Astrocyte of the cerebellum (primary cell): ENCODE measurements at regions not wholly inside any gene's neighbourhood (a gene's known extent, or its start where the extent isn't known, plus 50 kb on each side); places are given as distances from the start of the nearest gene placed in this dataset.

Experiments used
- DNase-seq: peaks from one replicate; pipeline ENCODE4 v3.0.0-alpha.2; 2011; ENCODE audit warnings: low read depth
- H3K4me3 ChIP-seq: 2 replicates; pipeline ENCODE4 v1.5.1; 2011; ENCODE audit warnings: mild to moderate bottlenecking, low read depth, low read length, moderate library complexity
- in situ Hi-C: cut with HindIII; loops from 2 replicates; pipeline ENCODE4 v1.10.0; 2017; ENCODE audit warnings: low sequenced_read_pairs
- TF ChIP-seq, protein P1 (sequence below): IDR thresholded peaks from 2 replicates; pipeline ENCODE4 v1.5.1; 2012; ENCODE audit warnings: low read length, low read depth, moderate library complexity, mild to moderate bottlenecking; ENCODE audit errors: missing control alignments

DNA sequence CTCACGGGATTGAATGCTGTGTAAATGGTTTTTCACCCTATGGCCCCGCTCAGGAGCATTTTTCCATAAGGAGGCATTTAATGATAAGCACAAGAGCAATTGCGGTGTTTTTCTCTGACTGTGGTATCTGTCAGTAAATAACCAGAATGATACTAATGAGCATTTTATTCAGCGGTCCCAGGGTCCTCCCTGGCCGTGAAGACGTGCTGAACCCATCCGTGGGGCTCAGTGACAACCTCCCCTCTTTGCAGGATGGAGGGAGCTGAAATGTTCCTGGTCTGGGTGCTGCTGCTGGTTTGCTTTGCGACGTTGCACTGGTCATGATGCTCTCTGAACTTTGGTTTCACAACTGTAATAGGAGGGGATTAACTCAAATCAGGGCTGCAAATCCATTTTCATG, 625.6 kb downstream of the AACS start:
- in situ Hi-C loops = no loop called here
- TF ChIP-seq, protein P1, sequence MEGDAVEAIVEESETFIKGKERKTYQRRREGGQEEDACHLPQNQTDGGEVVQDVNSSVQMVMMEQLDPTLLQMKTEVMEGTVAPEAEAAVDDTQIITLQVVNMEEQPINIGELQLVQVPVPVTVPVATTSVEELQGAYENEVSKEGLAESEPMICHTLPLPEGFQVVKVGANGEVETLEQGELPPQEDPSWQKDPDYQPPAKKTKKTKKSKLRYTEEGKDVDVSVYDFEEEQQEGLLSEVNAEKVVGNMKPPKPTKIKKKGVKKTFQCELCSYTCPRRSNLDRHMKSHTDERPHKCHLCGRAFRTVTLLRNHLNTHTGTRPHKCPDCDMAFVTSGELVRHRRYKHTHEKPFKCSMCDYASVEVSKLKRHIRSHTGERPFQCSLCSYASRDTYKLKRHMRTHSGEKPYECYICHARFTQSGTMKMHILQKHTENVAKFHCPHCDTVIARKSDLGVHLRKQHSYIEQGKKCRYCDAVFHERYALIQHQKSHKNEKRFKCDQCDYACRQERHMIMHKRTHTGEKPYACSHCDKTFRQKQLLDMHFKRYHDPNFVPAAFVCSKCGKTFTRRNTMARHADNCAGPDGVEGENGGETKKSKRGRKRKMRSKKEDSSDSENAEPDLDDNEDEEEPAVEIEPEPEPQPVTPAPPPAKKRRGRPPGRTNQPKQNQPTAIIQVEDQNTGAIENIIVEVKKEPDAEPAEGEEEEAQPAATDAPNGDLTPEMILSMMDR = no peak
- DNase-seq = no peak
- no peak overlapping the region for H3K4me3 ChIP-seq

DNA sequence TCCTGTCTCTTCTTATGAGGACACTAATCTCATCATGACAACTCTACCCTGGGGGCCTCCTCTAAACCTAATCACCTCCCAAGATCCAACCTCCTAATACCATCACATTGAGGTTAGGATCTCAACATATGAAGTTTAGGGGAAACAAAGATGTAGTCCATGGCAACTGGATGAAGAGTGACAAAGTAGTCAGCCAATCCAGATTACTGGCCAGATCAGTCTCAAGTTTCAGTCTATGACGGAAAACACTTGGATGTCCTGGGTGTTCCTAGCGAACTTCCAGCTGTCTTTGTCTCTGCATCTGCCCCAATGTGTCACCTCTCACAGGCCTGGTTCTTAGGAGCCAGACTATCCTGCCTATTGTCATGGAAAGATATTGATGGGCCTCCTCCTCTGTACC, 630.8 kb downstream of the AACS start:
- H3K4me3 ChIP-seq = no peak overlapping the region
- no peak for DNase-seq
- in situ Hi-C loops = no loop called here
- TF ChIP-seq, protein P1 = no peak

DNA sequence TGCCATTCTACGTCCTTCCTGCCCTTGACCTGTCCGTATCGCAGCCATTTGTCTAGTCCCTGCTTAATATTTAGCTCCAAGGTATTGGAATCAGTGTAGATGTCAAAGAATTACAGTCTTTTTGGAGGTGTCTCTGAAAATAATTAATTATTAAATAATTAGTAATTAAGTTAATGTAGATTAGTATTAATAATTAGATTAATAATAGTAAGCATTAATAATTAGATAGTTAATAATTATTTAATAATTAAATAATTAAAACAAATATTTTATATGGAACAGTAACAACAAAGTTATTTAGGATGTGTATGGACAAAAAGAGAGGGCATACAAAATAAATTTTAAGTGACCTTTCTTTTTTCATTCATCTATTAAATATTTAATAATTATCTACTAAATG, 639.6 kb downstream of the AACS start:
- H3K4me3 ChIP-seq = no peak overlapping the region
- DNase-seq = no peak
- TF ChIP-seq, protein P1 = no peak
- in situ Hi-C loops = no loop called here

DNA sequence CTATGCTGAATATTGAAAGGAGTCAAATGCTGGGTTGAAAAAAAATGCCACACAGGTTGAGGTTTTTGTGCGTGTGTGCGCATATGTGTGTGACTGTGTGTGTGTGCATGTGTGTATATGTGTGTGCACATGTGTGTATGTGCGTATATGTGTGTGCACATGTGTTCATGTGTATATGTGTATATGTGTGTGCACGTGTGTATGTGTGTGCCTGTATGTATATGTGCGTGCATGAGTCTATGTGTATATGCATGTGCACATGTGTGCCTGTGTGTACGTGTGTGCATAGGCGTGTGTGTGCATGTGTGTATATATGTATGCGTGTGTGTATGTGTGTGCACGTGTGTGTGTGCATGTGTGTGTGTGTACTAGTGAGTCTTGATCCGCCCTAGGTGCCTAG, 655.7 kb downstream of the AACS start:
- no peak overlapping the region for H3K4me3 ChIP-seq
- in situ Hi-C loops = no loop called here
- DNase-seq = no peak
- TF ChIP-seq, protein P1 = no peak

DNA sequence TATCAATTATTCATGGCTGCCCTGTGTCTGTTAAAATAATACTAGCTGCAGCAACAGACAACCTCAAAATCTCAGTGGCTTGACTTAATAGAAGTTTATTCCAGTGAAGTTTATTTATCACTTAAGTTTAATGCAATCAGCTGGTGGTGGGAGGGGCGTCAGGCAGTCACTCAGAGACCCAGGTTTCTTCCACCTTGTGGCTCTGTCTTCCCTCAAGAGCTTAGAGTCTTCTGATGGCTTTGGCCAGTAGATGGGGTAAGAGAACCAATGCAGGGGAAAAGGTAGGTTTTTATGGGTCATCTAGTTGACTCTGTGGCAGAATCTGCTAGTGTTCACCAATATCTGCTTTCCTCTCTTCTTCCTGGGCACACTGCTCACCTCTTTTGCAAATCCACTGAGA, 668.9 kb downstream of the AACS start:
- H3K4me3 ChIP-seq = no peak overlapping the region
- in situ Hi-C loops = no loop called here
- TF ChIP-seq, protein P1 = no peak
- DNase-seq = no peak

DNA sequence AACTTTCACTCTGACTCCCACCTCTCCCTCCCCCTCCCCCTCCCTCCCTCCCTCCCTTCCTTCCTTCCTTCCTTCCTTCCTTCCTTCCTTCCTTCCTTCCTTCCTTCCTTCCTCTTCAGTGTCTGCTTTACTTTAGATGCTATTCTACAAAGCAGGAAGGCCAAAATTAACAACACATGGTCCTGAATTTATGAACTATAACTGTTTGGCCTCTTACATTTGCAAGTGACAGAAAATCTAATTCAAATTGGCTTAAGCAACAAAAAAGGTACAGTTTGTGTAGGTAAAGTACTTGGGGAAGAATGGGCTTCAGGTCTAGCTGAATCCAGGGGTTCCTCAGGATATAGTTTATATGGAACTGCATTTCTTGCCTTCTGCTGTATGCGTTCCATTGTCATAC, 673.0 kb downstream of the AACS start:
- TF ChIP-seq, protein P1 = no peak
- no peak overlapping the region for H3K4me3 ChIP-seq
- in situ Hi-C loops = no loop called here
- no peak for DNase-seq

DNA sequence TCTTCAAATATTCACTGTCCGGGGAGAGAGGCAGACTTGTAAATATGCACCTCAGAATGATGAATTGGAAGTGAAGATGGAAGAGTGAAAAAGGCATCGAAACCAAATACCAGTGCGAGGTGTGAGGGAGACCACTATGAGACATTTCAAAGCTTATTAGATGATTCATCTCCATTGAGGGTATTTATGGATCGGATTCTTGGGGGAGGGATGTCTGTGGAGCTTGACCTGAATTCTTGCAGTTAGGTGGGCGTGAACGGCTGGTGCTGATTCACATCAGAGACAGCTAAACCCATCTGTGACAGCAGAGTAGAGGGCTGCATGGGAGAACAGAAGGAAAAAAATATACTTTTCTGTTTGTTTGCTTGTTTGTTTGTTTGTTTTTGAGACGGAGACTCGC, 677.2 kb downstream of the AACS start:
- TF ChIP-seq, protein P1 = no peak
- in situ Hi-C loops = no loop called here
- DNase-seq = no peak
- no peak overlapping the region for H3K4me3 ChIP-seq
